Neural cell (in vitro differentiated cells): ENCODE measurements at regions not wholly inside any gene's neighbourhood (a gene's known extent, or its start where the extent isn't known, plus 50 kb on each side); places are given as distances from the start of the nearest gene placed in this dataset.

Experiments
- H2AFZ ChIP-seq: fragments of 200-600, 300-800 bp; sonication (generic), shearing (Covaris generic); 2 replicates; pipeline ENCODE4 v1.6.0; 2014; ENCODE audit warnings: low read depth, mild to moderate bottlenecking, antibody characterized with exemption, low read length, moderate library complexity
- H3F3A ChIP-seq: fragments of 200-600 bp; shearing (Covaris generic); 2 replicates; pipeline ENCODE4 v1.6.1; 2016; ENCODE audit warnings: mild to moderate bottlenecking, moderate library complexity, mixed read lengths, antibody characterized with exemption, low read length; ENCODE audit not compliant: insufficient read depth, poor library complexity, severe bottlenecking
- H3K27ac ChIP-seq: fragments of 200-600, 300-800 bp; sonication (generic), shearing (Covaris generic); 2 replicates; pipeline ENCODE4 v1.5.1; 2014; ENCODE audit warnings: mild to moderate bottlenecking, low read length, moderate library complexity
- H3K27me3 ChIP-seq: fragments of 300-800, 200-600 bp; sonication (generic), shearing (Covaris generic); 2 replicates; pipeline ENCODE4 v1.6.0; 2014; ENCODE audit warnings: mild to moderate bottlenecking, low read depth, low read length, moderate library complexity; ENCODE audit not compliant: insufficient read depth
- H3K36me3 ChIP-seq: fragments of 300-800, 200-600 bp; sonication (generic), shearing (Covaris generic); 2 replicates; pipeline ENCODE4 v1.5.1; 2014; ENCODE audit warnings: mild to moderate bottlenecking, antibody characterized with exemption, low read length, moderate library complexity; ENCODE audit not compliant: insufficient read depth
- H3K4me2 ChIP-seq: fragments of 300-800, 200-600 bp; sonication (generic), shearing (Covaris generic); 2 replicates; pipeline ENCODE4 v1.6.0; 2014; ENCODE audit warnings: mild to moderate bottlenecking, low read length
- H3K4me3 ChIP-seq: fragments of 300-800, 200-600 bp; sonication (generic), shearing (Covaris generic); 2 replicates; pipeline ENCODE4 v1.5.1; 2014; ENCODE audit warnings: mild to moderate bottlenecking, low read length, moderate library complexity
- H3K79me2 ChIP-seq: fragments of 200-600 bp; shearing (Covaris generic); replicated peaks from 2 replicates; pipeline ENCODE4 v1.6.0; 2014; ENCODE audit warnings: mild to moderate bottlenecking, low read length, moderate library complexity; ENCODE audit not compliant: insufficient read depth
- H3K9ac ChIP-seq: fragments of 300-800, 200-600 bp; sonication (generic), shearing (Covaris generic); 2 replicates; pipeline ENCODE4 v1.6.1; 2016; ENCODE audit warnings: mild to moderate bottlenecking, low read length, mixed read lengths
- H3K9me2 ChIP-seq: fragments of 200-600 bp; shearing (Covaris generic); 2 replicates; pipeline ENCODE4 v1.6.1; 2016; ENCODE audit warnings: mild to moderate bottlenecking, low read length, mixed read lengths; ENCODE audit not compliant: insufficient read depth
- H3K9me3 ChIP-seq: fragments of 200-600, 300-800 bp; sonication (generic), shearing (Covaris generic); 2 replicates; pipeline ENCODE4 v1.6.1; 2016; ENCODE audit warnings: mild to moderate bottlenecking, mixed run types, low read length, moderate library complexity, mixed read lengths
- H4K20me1 ChIP-seq: fragments of 200-600 bp; shearing (Covaris generic); 2 replicates; pipeline ENCODE4 v1.6.1; 2016; ENCODE audit warnings: mild to moderate bottlenecking, mixed run types; ENCODE audit not compliant: insufficient read depth
- EP300 ChIP-seq: fragments of 450-650 bp; conservative IDR thresholded peaks from 2 replicates; pipeline ENCODE4 v1.6.1; 2014; ENCODE audit warnings: antibody characterized with exemption, mild to moderate bottlenecking, moderate library complexity; ENCODE audit not compliant: poor library complexity, severe bottlenecking
- EZH2 ChIP-seq: fragments of 200-600, 300-800 bp; shearing (Covaris generic), sonication (generic); IDR thresholded peaks from 2 replicates; pipeline ENCODE4 v1.6.1; 2014; ENCODE audit warnings: antibody characterized with exemption, low read length, borderline replicate concordance, mild to moderate bottlenecking; ENCODE audit not compliant: insufficient read depth, poor library complexity, severe bottlenecking
- MXI1 ChIP-seq: fragments of 450-650 bp; conservative IDR thresholded peaks from 2 replicates; pipeline ENCODE4 v1.6.1; 2014; ENCODE audit warnings: antibody characterized with exemption, mild to moderate bottlenecking; ENCODE audit not compliant: poor library complexity, severe bottlenecking
- POLR2AphosphoS5 ChIP-seq: IDR thresholded peaks from 2 replicates; pipeline ENCODE4 v1.6.1; 2012
- RAD21 ChIP-seq: fragments of 450-650 bp; conservative IDR thresholded peaks from 2 replicates; pipeline ENCODE4 v1.6.1; 2014; ENCODE audit warnings: antibody characterized with exemption, mild to moderate bottlenecking, moderate library complexity
- SMC3 ChIP-seq: fragments of 450-650 bp; conservative IDR thresholded peaks from 2 replicates; pipeline ENCODE4 v1.6.1; 2014; ENCODE audit warnings: antibody characterized with exemption, mild to moderate bottlenecking, moderate library complexity; ENCODE audit not compliant: poor library complexity
- TAF1 ChIP-seq: IDR thresholded peaks from 2 replicates; pipeline ENCODE4 v1.6.1; 2012; ENCODE audit warnings: low read depth
- TF ChIP-seq, protein P1 (sequence below): fragments of 450-650 bp; IDR thresholded peaks from 2 replicates; pipeline ENCODE4 v1.5.1; 2014; ENCODE audit warnings: antibody characterized with exemption, mild to moderate bottlenecking, moderate library complexity; ENCODE audit not compliant: poor library complexity, severe bottlenecking
- TF ChIP-seq, protein P2 (sequence below): IDR thresholded peaks from 2 replicates; pipeline ENCODE4 v1.6.1; 2012; ENCODE audit warnings: borderline replicate concordance

DNA sequence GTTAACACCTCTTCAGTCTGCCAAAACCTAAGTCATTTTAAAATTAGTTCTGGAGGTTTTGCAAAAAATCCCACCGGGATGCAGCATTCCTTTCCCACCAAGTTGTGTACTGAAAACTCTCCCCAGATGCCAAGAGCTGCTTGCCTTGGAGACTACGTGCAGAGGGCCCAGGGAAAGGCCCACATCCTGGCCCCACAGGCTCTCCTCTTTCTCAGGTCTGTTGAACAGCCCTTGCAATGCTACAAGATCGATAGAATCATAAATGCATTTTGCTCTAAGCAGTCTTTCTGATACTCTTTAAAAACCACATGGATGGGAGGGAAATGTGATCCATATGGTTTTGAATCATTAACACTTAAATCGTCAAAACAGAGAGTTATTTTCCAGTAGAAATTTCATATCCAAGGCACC is 126.7 kb upstream of the ZMIZ1 start:
- no peaks in the 10 kb centered on the region for H3K9me2 ChIP-seq
- no peak overlapping the region for H3K27ac ChIP-seq
- TF ChIP-seq, protein P1, sequence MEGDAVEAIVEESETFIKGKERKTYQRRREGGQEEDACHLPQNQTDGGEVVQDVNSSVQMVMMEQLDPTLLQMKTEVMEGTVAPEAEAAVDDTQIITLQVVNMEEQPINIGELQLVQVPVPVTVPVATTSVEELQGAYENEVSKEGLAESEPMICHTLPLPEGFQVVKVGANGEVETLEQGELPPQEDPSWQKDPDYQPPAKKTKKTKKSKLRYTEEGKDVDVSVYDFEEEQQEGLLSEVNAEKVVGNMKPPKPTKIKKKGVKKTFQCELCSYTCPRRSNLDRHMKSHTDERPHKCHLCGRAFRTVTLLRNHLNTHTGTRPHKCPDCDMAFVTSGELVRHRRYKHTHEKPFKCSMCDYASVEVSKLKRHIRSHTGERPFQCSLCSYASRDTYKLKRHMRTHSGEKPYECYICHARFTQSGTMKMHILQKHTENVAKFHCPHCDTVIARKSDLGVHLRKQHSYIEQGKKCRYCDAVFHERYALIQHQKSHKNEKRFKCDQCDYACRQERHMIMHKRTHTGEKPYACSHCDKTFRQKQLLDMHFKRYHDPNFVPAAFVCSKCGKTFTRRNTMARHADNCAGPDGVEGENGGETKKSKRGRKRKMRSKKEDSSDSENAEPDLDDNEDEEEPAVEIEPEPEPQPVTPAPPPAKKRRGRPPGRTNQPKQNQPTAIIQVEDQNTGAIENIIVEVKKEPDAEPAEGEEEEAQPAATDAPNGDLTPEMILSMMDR, result no peak
- TF ChIP-seq EZH2 (no peak), RAD21 (no peak), MXI1 (no peak), SMC3 (no peak), TAF1 (no peak)
- TF ChIP-seq, protein P2, sequence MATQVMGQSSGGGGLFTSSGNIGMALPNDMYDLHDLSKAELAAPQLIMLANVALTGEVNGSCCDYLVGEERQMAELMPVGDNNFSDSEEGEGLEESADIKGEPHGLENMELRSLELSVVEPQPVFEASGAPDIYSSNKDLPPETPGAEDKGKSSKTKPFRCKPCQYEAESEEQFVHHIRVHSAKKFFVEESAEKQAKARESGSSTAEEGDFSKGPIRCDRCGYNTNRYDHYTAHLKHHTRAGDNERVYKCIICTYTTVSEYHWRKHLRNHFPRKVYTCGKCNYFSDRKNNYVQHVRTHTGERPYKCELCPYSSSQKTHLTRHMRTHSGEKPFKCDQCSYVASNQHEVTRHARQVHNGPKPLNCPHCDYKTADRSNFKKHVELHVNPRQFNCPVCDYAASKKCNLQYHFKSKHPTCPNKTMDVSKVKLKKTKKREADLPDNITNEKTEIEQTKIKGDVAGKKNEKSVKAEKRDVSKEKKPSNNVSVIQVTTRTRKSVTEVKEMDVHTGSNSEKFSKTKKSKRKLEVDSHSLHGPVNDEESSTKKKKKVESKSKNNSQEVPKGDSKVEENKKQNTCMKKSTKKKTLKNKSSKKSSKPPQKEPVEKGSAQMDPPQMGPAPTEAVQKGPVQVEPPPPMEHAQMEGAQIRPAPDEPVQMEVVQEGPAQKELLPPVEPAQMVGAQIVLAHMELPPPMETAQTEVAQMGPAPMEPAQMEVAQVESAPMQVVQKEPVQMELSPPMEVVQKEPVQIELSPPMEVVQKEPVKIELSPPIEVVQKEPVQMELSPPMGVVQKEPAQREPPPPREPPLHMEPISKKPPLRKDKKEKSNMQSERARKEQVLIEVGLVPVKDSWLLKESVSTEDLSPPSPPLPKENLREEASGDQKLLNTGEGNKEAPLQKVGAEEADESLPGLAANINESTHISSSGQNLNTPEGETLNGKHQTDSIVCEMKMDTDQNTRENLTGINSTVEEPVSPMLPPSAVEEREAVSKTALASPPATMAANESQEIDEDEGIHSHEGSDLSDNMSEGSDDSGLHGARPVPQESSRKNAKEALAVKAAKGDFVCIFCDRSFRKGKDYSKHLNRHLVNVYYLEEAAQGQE, result no peak
- no peak overlapping the region for H2AFZ ChIP-seq
- no peak overlapping the region for H3K4me3 ChIP-seq
- no peaks in the 10 kb centered on the region for H3K79me2 ChIP-seq
- H3K9me3 ChIP-seq, result peaks cover 6% of the 10 kb centered on the region
- no peaks in the 10 kb centered on the region for H3K36me3 ChIP-seq
- H4K20me1 ChIP-seq, result no peaks in the 10 kb centered on the region
- no peak overlapping the region for H3K9ac ChIP-seq
- H3F3A ChIP-seq, result no peaks in the 10 kb centered on the region
- no peaks in the 10 kb centered on the region for H3K27me3 ChIP-seq
- H3K4me2 ChIP-seq, result no peak overlapping the region

DNA sequence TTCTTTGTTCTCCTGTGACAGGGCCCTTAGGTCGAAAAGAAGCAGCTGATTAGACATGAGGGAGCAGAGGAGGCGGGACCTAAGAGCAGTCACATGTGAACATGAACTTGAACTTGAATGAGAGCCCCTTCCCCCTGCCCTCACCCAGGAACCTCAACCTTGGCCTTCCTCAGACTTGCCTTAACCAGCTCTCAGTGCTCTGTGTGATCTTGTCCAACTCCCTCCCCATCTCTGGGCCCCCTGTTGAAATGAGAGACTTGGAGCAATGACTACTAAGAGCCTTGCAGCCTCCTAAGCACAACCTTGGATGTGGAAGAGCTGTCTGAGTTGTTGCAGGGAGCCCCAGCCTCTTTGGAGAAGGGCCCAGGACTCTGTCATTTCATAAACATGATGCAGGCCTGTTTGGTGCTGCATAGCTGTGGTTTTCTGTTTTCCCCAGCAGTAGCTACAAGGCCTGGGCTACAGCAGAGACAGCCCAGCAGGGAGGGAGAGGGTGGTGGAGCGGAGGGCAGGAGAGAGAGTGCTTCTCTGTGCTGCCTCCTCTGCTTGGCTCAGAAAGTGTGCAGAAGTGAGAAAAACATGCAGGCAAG is 123.9 kb upstream of the ZMIZ1 start:
- H3K27ac ChIP-seq, result no peak overlapping the region
- no peak overlapping the region for H2AFZ ChIP-seq
- H4K20me1 ChIP-seq, result no peaks in the 10 kb centered on the region
- H3K27me3 ChIP-seq, result no peaks in the 10 kb centered on the region
- no peaks in the 10 kb centered on the region for H3F3A ChIP-seq
- H3K36me3 ChIP-seq, result no peaks in the 10 kb centered on the region
- TF ChIP-seq, protein P1, result no peak
- TF ChIP-seq SMC3, result no peak
- no peak for TF ChIP-seq RAD21
- TF ChIP-seq POLR2AphosphoS5, result no peak
- no peak for TF ChIP-seq EP300
- TF ChIP-seq EZH2, result no peak
- TF ChIP-seq MXI1, result no peak
- no peak for TF ChIP-seq TAF1
- TF ChIP-seq, protein P2, result no peak
- no peak overlapping the region for H3K4me2 ChIP-seq
- no peak overlapping the region for H3K4me3 ChIP-seq
- no peaks in the 10 kb centered on the region for H3K79me2 ChIP-seq
- no peaks in the 10 kb centered on the region for H3K9me2 ChIP-seq
- no peak overlapping the region for H3K9ac ChIP-seq
- peaks cover 6% of the 10 kb centered on the region for H3K9me3 ChIP-seq
